Calu3 (cell line): ENCODE measurements at regions not wholly inside any gene's neighbourhood (a gene's known extent, or its start where the extent isn't known, plus 50 kb on each side); places are given as distances from the start of the nearest gene placed in this dataset.

Experiments
- BruUV-seq: library from RNA; stranded (reverse); fragments of 400-500 nt; replicated peaks from 2 replicates; lab custom pipeline; 2021; lab: Mats Ljungman, UMichigan
- CTCF ChIA-PET: fragments of 300-600 bp; sonication (Branson Sonifier 250); formaldehyde crosslinking; loops from one replicate; lab custom pipeline; 2022; ENCODE audit warnings: antibody characterized with exemption; lab: Charles Lee
- DNase-seq: peaks from one replicate; pipeline ENCODE4 v3.0.0; 2022
- H3K27ac Mint-ChIP-seq: one replicate; pipeline ENCODE4 v1.8.0; 2022; ENCODE audit warnings: mixed read lengths; ENCODE audit not compliant: unreplicated experiment
- H3K27me3 Mint-ChIP-seq: one replicate; pipeline ENCODE4 v1.8.0; 2022; ENCODE audit warnings: mixed read lengths; ENCODE audit not compliant: unreplicated experiment
- H3K36me3 Mint-ChIP-seq: one replicate; pipeline ENCODE4 v1.8.0; 2022; ENCODE audit warnings: mild to moderate bottlenecking, moderate library complexity, mixed read lengths; ENCODE audit not compliant: insufficient read depth, unreplicated experiment
- H3K4me1 Mint-ChIP-seq: one replicate; pipeline ENCODE4 v1.8.0; 2022; ENCODE audit warnings: mild to moderate bottlenecking, low read depth, mixed read lengths; ENCODE audit not compliant: unreplicated experiment
- H3K4me3 Mint-ChIP-seq: one replicate; pipeline ENCODE4 v1.8.0; 2022; ENCODE audit warnings: mild to moderate bottlenecking, low read depth, moderate library complexity, mixed read lengths; ENCODE audit not compliant: unreplicated experiment
- H3K9me3 Mint-ChIP-seq: one replicate; pipeline ENCODE4 v1.8.0; 2022; ENCODE audit warnings: low read depth, mixed read lengths; ENCODE audit not compliant: unreplicated experiment
- intact Hi-C: fragments of 100-400 bp; cut with micrococcal nuclease; formaldehyde crosslinking; loops from one replicate; pipeline ENCODE4 v1.10.0; 2022; ENCODE audit not compliant: unreplicated experiment
- TF ChIP-seq, protein P1 (sequence below): fragments of 200-600 bp; IDR thresholded peaks from one replicate; pipeline ENCODE4 v1.8.0; 2022; ENCODE audit warnings: antibody characterized with exemption; ENCODE audit not compliant: unreplicated experiment

DNA sequence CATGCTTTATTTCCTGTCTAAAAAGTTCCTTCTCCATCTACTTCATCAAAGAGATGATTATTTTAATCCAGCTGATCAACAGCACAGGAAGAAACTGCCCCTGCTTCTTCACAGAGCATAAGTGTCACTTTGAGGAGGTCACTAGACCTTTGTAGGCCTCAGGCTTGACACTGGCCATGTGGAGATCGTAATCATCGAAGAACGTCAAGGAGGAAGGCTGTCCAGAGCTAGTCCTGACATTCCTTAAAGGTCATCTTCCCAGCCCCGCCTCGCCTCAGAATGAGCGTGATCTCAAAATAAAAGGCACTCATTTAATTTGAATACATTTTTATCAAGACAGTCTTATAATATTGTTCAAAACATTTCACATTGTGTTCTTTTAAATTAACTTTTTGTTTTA, 445.7 kb upstream of the CDH4 start:
- intact Hi-C loops: no loop called here
- no peak for DNase-seq
- H3K27me3 Mint-ChIP-seq: no peaks in the 10 kb centered on the region
- H3K27ac Mint-ChIP-seq: no peak overlapping the region
- H3K36me3 Mint-ChIP-seq: no peaks in the 10 kb centered on the region
- CTCF ChIA-PET: no interaction called here
- TF ChIP-seq, protein P1, sequence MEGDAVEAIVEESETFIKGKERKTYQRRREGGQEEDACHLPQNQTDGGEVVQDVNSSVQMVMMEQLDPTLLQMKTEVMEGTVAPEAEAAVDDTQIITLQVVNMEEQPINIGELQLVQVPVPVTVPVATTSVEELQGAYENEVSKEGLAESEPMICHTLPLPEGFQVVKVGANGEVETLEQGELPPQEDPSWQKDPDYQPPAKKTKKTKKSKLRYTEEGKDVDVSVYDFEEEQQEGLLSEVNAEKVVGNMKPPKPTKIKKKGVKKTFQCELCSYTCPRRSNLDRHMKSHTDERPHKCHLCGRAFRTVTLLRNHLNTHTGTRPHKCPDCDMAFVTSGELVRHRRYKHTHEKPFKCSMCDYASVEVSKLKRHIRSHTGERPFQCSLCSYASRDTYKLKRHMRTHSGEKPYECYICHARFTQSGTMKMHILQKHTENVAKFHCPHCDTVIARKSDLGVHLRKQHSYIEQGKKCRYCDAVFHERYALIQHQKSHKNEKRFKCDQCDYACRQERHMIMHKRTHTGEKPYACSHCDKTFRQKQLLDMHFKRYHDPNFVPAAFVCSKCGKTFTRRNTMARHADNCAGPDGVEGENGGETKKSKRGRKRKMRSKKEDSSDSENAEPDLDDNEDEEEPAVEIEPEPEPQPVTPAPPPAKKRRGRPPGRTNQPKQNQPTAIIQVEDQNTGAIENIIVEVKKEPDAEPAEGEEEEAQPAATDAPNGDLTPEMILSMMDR: no peak
- H3K4me3 Mint-ChIP-seq: no peak overlapping the region
- peaks cover 7% of the 10 kb centered on the region for H3K9me3 Mint-ChIP-seq
- no peaks in the 10 kb centered on the region for H3K4me1 Mint-ChIP-seq
- no TSS peak for BruUV-seq

DNA sequence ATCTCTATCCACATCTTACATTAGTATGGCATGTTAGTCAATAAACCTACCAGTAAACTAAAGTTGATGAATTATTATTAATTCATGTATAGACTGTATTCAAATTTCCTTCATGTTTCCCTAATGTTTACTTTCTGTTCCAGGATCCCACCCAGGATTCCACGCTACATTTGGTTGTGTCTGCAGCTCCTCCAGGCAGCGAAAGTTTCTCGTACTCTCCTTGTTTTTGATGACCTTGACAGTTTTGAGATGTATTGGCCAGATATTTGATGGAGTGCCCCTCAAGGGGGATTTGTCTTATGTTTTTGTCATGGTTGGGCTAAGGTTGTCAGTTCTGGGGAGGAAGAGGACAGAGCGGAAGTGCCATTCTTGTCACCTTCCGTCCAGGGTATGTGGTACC, 445.2 kb upstream of the CDH4 start:
- intact Hi-C loops: no loop called here
- H3K9me3 Mint-ChIP-seq: peaks cover 9% of the 10 kb centered on the region
- H3K27ac Mint-ChIP-seq: no peak overlapping the region
- H3K36me3 Mint-ChIP-seq: no peaks in the 10 kb centered on the region
- no peaks in the 10 kb centered on the region for H3K4me1 Mint-ChIP-seq
- TF ChIP-seq, protein P1: no peak
- no peaks in the 10 kb centered on the region for H3K27me3 Mint-ChIP-seq
- CTCF ChIA-PET: no interaction called here
- H3K4me3 Mint-ChIP-seq: no peak overlapping the region
- no TSS peak for BruUV-seq
- no peak for DNase-seq

DNA sequence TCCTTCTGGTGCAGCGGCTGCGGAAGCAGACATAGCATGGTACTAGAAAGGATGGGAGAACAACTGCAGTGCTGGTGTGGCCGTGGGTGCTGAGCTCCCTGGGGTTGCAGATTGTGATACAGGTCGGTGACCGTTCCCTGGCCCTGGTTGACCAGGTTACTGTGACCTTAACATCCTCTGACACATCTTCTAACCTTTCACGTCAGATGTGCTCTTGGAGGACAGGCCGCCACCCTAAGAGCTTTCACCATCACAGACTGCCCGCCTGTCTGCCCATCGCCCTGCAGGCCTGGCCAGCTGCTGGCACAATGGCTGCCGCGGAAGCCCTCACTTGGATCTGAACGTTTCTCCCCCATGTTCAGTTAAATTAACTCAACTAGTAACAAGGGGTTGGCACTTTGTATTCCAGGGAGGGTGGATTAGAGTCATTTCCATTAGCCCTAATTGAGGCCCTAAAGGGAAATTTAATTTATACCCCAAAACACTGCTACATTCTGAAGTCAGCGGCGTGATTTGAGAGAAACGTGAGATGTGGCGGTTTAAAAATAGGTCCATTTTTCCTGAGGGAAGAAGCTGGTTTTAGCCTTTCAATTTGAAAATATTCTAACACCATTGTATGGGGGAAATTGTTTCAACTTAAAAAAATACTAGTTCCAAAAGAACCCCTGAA, 443.9 kb upstream of the CDH4 start:
- TF ChIP-seq, protein P1: no peak
- Mint-ChIP-seq H3K9me3 (peaks cover 8% of the 10 kb centered on the region), H3K27ac (no peak overlapping the region), H3K36me3 (no peaks in the 10 kb centered on the region), H3K4me1 (no peaks in the 10 kb centered on the region), H3K27me3 (no peaks in the 10 kb centered on the region), H3K4me3 (no peak overlapping the region)
- BruUV-seq: no TSS peak
- intact Hi-C loops: no loop called here
- CTCF ChIA-PET: no interaction called here
- DNase-seq: no peak

DNA sequence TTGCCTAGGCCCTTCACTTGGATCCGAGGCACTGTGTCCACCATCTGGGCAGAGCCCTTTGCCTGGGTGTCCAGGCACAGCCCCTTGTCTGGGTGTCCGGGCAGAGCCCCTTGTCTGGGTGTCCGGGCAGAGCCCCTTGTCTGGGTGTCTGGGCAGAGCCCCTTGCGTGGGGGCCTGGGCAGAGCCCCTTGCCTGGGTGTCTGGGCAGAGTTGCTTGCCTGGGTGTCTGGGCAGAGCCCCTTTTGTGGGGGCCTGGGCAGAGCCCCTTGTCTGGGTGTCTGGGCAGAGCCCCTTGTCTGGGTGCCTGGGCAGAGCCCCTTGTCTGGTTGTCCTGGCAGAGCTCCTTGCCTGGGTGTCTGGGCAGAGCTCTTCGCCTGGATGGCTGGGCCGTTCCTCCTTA, 443.4 kb upstream of the CDH4 start:
- H3K36me3 Mint-ChIP-seq: no peaks in the 10 kb centered on the region
- BruUV-seq: no TSS peak
- TF ChIP-seq, protein P1: no peak
- no peak overlapping the region for H3K4me3 Mint-ChIP-seq
- CTCF ChIA-PET: no interaction called here
- H3K27me3 Mint-ChIP-seq: no peaks in the 10 kb centered on the region
- DNase-seq: no peak
- no peak overlapping the region for H3K27ac Mint-ChIP-seq
- intact Hi-C loops: no loop called here
- H3K4me1 Mint-ChIP-seq: no peaks in the 10 kb centered on the region
- peaks cover 8% of the 10 kb centered on the region for H3K9me3 Mint-ChIP-seq
